HL-60 (cell line): ENCODE measurements at regions not wholly inside any gene's neighbourhood (a gene's known extent, or its start where the extent isn't known, plus 50 kb on each side); places are given as distances from the start of the nearest gene placed in this dataset.

Experiments
- POLR2AphosphoS5 ChIP-seq: IDR thresholded peaks from 2 replicates; pipeline ENCODE4 v1.6.1; 2012; ENCODE audit warnings: low read depth
- TF ChIP-seq, protein P1 (sequence below): IDR thresholded peaks from one replicate; pipeline ENCODE4 v1.5.1; 2011; ENCODE audit warnings: low read length, control low read depth, inconsistent platforms; ENCODE audit not compliant: insufficient read depth

DNA sequence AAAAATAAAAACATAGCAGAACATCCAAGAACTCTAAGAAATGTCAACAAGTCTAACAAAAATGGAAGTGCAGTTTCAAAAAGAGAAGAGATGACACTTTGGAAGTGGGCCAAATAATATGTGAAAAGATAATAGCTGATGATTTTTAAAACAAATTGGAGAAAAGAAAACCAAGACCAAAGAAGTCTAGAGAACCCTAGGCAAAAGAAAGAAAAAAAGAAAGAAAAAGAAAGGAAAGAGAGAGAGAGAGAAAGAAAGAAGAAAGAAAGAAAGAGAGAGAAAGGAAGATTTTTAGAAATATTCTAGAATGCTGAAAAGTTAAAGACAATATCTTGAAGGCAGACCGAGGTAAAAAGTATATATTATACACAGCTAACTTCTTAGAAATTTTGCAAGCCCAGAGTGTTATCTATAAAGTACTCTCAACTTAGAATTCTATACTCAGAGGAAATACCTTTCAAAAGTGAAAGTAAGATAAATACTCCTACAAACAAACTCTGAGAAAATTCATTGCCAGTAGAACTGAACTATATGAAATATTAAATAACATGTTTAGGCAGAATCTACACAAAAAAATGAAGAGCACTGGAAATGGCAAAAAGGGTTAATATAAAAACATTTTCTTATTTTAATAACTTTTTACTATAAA lies 138.7 kb upstream of the SMIM30 start:
- TF ChIP-seq, protein P1, sequence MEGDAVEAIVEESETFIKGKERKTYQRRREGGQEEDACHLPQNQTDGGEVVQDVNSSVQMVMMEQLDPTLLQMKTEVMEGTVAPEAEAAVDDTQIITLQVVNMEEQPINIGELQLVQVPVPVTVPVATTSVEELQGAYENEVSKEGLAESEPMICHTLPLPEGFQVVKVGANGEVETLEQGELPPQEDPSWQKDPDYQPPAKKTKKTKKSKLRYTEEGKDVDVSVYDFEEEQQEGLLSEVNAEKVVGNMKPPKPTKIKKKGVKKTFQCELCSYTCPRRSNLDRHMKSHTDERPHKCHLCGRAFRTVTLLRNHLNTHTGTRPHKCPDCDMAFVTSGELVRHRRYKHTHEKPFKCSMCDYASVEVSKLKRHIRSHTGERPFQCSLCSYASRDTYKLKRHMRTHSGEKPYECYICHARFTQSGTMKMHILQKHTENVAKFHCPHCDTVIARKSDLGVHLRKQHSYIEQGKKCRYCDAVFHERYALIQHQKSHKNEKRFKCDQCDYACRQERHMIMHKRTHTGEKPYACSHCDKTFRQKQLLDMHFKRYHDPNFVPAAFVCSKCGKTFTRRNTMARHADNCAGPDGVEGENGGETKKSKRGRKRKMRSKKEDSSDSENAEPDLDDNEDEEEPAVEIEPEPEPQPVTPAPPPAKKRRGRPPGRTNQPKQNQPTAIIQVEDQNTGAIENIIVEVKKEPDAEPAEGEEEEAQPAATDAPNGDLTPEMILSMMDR = no peak
- TF ChIP-seq POLR2AphosphoS5 = no peak
